K562 (cell line): ENCODE measurements at regions not wholly inside any gene's neighbourhood (a gene's known extent, or its start where the extent isn't known, plus 50 kb on each side); places are given as distances from the start of the nearest gene placed in this dataset.

Experiments
- ATAC-seq: fragments of 200-7000 bp; cut with Tn5 transposase; 3 replicates; pipeline ENCODE4 v1.9.1; 2020; ENCODE audit warnings: moderate library complexity
- BruUV-seq: library from RNA; stranded (reverse); fragments of 400-500 nt; replicated peaks from 2 replicates; lab custom pipeline; 2021; lab: Mats Ljungman, UMichigan
- CTCF ChIA-PET: fragments of 300-600 bp; formaldehyde crosslinking; extraction: SDS; loops from one replicate; lab custom pipeline; 2021; ENCODE audit warnings: low intra/inter-chr PET ratio; lab: Yijun Ruan, JAX
- POLR2A ChIA-PET: fragments of 300-600, 350-650 bp; sonication (Branson Sonifier 250); formaldehyde crosslinking; extraction: SDS; loops from one replicate; lab custom pipeline; 2021; ENCODE audit warnings: antibody characterized with exemption, inconsistent platforms; lab: Yijun Ruan, JAX
- DNase-seq, 4 experiments: peaks; one replicate each; pipeline versions ENCODE4 v3.0.0 to v3.0.0-alpha.2; 2011 to 2018; ENCODE audit warnings: low spot score in 3 of 4, mixed read lengths in 3 of 4; ENCODE audit errors: extremely low read depth in 1 of 4
- FAIRE-seq: peaks from 2 replicates; lab custom pipeline; 2011; peaks lifted over from hg19 to GRCh38; lab: Jason Lieb, UNC
- H2AFZ ChIP-seq: 2 replicates; pipeline ENCODE4 v1.6.0; 2011; ENCODE audit warnings: low read depth, low read length, control low read depth, inconsistent platforms
- H3K27ac ChIP-seq: fragments of 200-600 bp; 3 replicates; pipeline ENCODE4 v1.8.0; 2011; ENCODE audit warnings: low read depth, mild to moderate bottlenecking, control low read depth, inconsistent platforms, low read length, moderate library complexity, mixed read lengths; ENCODE audit errors: extremely low read depth
- H3K27me3 ChIP-seq, 2 experiments: fragments of 300-600 bp in 1 of 2; 2 replicates in 1 of 2; 3 replicates in 1 of 2; pipeline versions ENCODE4 v1.6.0 to v1.8.0; 2011; ENCODE audit warnings: inconsistent platforms in 2 of 2, low read length in 2 of 2, mild to moderate bottlenecking in 1 of 2, mixed read lengths in 1 of 2, moderate library complexity in 1 of 2; ENCODE audit not compliant: control insufficient read depth in 2 of 2, insufficient read depth in 2 of 2
- H3K36me3 ChIP-seq: fragments of 300-600 bp; 3 replicates; pipeline ENCODE4 v1.8.0; 2011; ENCODE audit warnings: mild to moderate bottlenecking, low read length, inconsistent platforms; ENCODE audit not compliant: control insufficient read depth, insufficient read depth
- H3K4me1 ChIP-seq, 2 experiments: fragments of 200-600 bp in 1 of 2; replicated peaks in 1 of 2; 2 replicates in 1 of 2; 3 replicates in 1 of 2; pipeline versions ENCODE4 v1.5.1 to v1.8.0; 2011; ENCODE audit warnings: inconsistent platforms in 2 of 2, low read length in 2 of 2, mild to moderate bottlenecking in 1 of 2, mixed read lengths in 1 of 2, moderate library complexity in 1 of 2; ENCODE audit not compliant: control insufficient read depth in 2 of 2, insufficient read depth in 2 of 2
- H3K4me2 ChIP-seq: 2 replicates; pipeline ENCODE4 v1.6.1; 2011; ENCODE audit warnings: low read length, control low read depth, inconsistent platforms, mixed read lengths; ENCODE audit not compliant: insufficient read depth
- H3K4me3 ChIP-seq: fragments of 200-600 bp; sonication (generic), shearing (Covaris generic); 2 replicates; pipeline ENCODE4 v1.5.1; 2016; ENCODE audit warnings: control low read depth, inconsistent platforms
- H3K79me2 ChIP-seq: fragments of 200-600 bp; 3 replicates; pipeline ENCODE4 v1.8.0; 2011; ENCODE audit warnings: low read length, inconsistent platforms; ENCODE audit not compliant: control insufficient read depth, insufficient read depth
- H3K9ac ChIP-seq, 2 experiments: 2 replicates each; pipeline versions ENCODE4 v1.6.0 to v1.6.1; 2011; ENCODE audit warnings: low read depth in 2 of 2, low read length in 2 of 2, control low read depth in 1 of 2, inconsistent platforms in 1 of 2, mild to moderate bottlenecking in 1 of 2, mixed read lengths in 1 of 2; ENCODE audit not compliant: insufficient read depth in 1 of 2
- H3K9me1 ChIP-seq: one replicate; pipeline ENCODE4 v1.6.0; 2011; ENCODE audit warnings: inconsistent platforms, mild to moderate bottlenecking, low read length, moderate library complexity; ENCODE audit not compliant: control insufficient read depth, insufficient read depth
- H3K9me3 ChIP-seq: replicated peaks from 2 replicates; pipeline ENCODE4 v1.5.1; 2011; ENCODE audit warnings: low read depth, low read length, inconsistent platforms; ENCODE audit not compliant: control insufficient read depth, insufficient read depth
- H4K20me1 ChIP-seq: replicated peaks from 2 replicates; pipeline ENCODE4 v1.6.1; 2011; ENCODE audit warnings: low read length, inconsistent platforms, mixed read lengths; ENCODE audit not compliant: control insufficient read depth, insufficient read depth
- DIDO1 ChIP-seq: fragments of 450-650 bp; IDR thresholded peaks from 2 replicates; pipeline ENCODE4 v1.6.1; 2016; ENCODE audit warnings: low read depth, missing biosample characterization, missing genetic modification characterization
- KAT8 ChIP-seq: fragments of 450-650 bp; IDR thresholded peaks from 2 replicates; pipeline ENCODE4 v1.6.1; 2016; ENCODE audit warnings: low read depth, mild to moderate bottlenecking
- MCM5 ChIP-seq: fragments of 450-650 bp; IDR thresholded peaks from 2 replicates; pipeline ENCODE4 v1.6.1; 2016; ENCODE audit warnings: low read depth
- POLR2G ChIP-seq: fragments of 200-400 bp; formaldehyde crosslinking; IDR thresholded peaks from 2 replicates; pipeline ENCODE4 v1.6.1; 2017; ENCODE audit warnings: low read depth, mild to moderate bottlenecking, antibody characterized with exemption, low read length, moderate library complexity
- SETDB1 ChIP-seq: IDR thresholded peaks from one replicate; pipeline ENCODE4 v1.6.1; 2012; ENCODE audit warnings: low read length, control low read depth, inconsistent platforms
- SREBF1 ChIP-seq: fragments of 150-350 bp; IDR thresholded peaks from 2 replicates; pipeline ENCODE4 v1.6.1; 2014; ENCODE audit warnings: antibody characterized with exemption, low read depth, low read length, borderline replicate concordance
- SUPT5H ChIP-seq: fragments of 450-650 bp; IDR thresholded peaks from 2 replicates; pipeline ENCODE4 v1.6.1; 2016
- TCF3 ChIP-seq: sonication (generic); formaldehyde crosslinking; IDR thresholded peaks from 2 replicates; pipeline ENCODE4 v1.4.0; 2020; ENCODE audit warnings: mild to moderate bottlenecking, missing genetic modification reagents
- TGIF2 ChIP-seq: sonication (generic); formaldehyde crosslinking; IDR thresholded peaks from 2 replicates; pipeline ENCODE4 v1.8.1; 2022; ENCODE audit warnings: mild to moderate bottlenecking, missing genetic modification reagents, moderate library complexity
- ZBED1 ChIP-seq: IDR thresholded peaks from 2 replicates; pipeline ENCODE4 v1.6.1; 2014
- ZNF696 ChIP-seq: fragments of 250-450 bp; sonication (Bioruptor Pico); conservative IDR thresholded peaks from 2 replicates; pipeline ENCODE4 v1.4.0; 2020; ENCODE audit warnings: mild to moderate bottlenecking, moderate library complexity
- WGBS: fragments of 100-300 bp; shearing (Covaris generic); methylation state at CpG from one replicate; pipeline ENCODE4 v1.1.6; 2016; ENCODE audit warnings: low coverage, mixed read lengths; ENCODE audit not compliant: insufficient coverage; ENCODE audit errors: missing lambda C conversion rate; 5-methylcytosine and 5-hydroxymethylcytosine counted together
- in situ Hi-C: fragments of 300-500 bp; cut with MboI; formaldehyde crosslinking; loops from 4 replicates; pipeline ENCODE4 v1.15.0; 2018; ENCODE audit warnings: inconsistent platforms, mixed read lengths
- intact Hi-C: fragments of 100-400 bp; cut with micrococcal nuclease; formaldehyde crosslinking; loops from 2 replicates; pipeline ENCODE4 v1.14.2; 2022
- TF ChIP-seq, protein P1 (sequence below): fragments of 450-650 bp; formaldehyde crosslinking; IDR thresholded peaks from 2 replicates; pipeline ENCODE4 v1.4.0; 2020; ENCODE audit warnings: mild to moderate bottlenecking, moderate library complexity
- TF ChIP-seq, protein P2 (sequence below), 3 experiments: IDR thresholded peaks in 2 of 3; conservative IDR thresholded peaks in 1 of 3; 2 replicates each; pipeline ENCODE4 v1.5.1; 2011 to 2012; ENCODE audit warnings: low read length in 3 of 3, mild to moderate bottlenecking in 3 of 3, control low read depth in 2 of 3, improper control_type of control experiment in 1 of 3, inconsistent platforms in 1 of 3, low read depth in 1 of 3, mixed read lengths in 1 of 3, moderate library complexity in 1 of 3; ENCODE audit not compliant: insufficient read depth in 2 of 3
- TF ChIP-seq, protein P3 (sequence below): fragments of 450-650 bp; IDR thresholded peaks from 2 replicates; pipeline ENCODE4 v1.6.1; 2016
- TF ChIP-seq, protein P4 (sequence below), 2 experiments: fragments of 450-650 bp in 1 of 2; sonication (generic) in 1 of 2; formaldehyde crosslinking; conservative IDR thresholded peaks; 2 replicates each; pipeline versions ENCODE4 v1.4.0 to v1.8.1; 2020 to 2022; ENCODE audit warnings: mild to moderate bottlenecking in 1 of 2, missing genetic modification reagents in 1 of 2

DNA sequence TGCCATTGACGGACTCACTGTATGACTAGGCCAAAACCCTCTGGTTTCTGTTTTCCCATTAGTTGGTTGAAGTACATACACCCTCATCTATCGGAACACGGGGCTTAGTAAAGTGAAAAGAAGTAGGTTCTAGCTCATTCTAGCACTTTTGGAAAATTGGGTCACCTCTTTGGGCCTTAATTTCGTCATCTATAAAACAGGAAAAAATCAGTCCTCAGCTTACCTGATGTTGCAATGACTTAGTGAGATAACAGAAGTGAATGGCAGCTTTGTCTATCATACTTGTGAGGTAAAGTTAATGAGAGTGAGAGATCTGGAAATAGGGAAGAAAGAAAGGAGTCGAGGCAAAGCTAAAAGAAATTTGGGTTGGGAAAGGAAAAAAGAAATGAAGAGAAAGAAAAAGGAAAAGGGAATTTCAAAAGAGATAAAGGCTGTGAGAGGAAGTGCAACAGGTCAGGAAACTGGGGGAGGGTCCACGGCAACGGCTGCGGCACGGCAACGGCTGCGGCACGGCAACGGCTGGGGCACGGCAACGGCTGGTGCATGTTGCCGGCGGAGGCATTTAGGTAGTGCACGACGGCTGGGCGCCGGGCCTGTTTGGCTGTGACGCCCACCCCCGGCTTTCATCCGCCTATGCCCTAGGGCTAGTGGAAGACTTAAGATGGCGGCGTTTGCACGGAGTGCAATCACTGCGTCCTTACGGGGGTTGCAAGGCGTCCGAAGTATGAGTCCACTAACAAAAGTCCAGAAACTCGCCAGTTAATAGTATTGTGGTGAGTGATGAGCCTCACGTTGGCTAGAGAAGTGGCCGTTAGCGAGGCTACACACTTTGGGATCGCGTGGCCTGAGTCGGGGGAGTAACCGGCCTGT is 91.4 kb upstream of the XIST start:
- Histone ChIP-seq H3K79me2 (peaks cover 48% of the 10 kb centered on the region), H2AFZ (peak overlapping the region; percentile 98), H4K20me1 (no peaks in the 10 kb centered on the region), H3K4me3 (peak overlapping the region; percentile 69), H3K27ac (peak overlapping the region; percentile 92), H3K9ac (peak overlapping the region; percentile 90 to 96), H3K4me2 (peak overlapping the region; percentile 94), H3K36me3 (peaks cover 24% of the 10 kb centered on the region; the same call in 2 of the 3 replicates), H3K9me3 (no peaks in the 10 kb centered on the region), H3K27me3 (no peaks in the 10 kb centered on the region), H3K4me1 (no peaks in the 10 kb centered on the region; a peak in 1 of 5 replicates), H3K9me1 (no peaks in the 10 kb centered on the region)
- CTCF ChIA-PET = no interaction called here
- 4% methylated on average over 30 of the region's 39 CpGs for WGBS
- peak; percentile 76 to 92 (median 82) for DNase-seq
- peak; percentile 97 for ATAC-seq
- POLR2A ChIA-PET = interaction anchor here (1.2 kb wide), 1 partner anchor 92 kb away, joined by 3 read pairs; no protein-coding TSS in a partner anchor
- intact Hi-C loops (no loop called here), in situ Hi-C loops (no loop called here)
- BruUV-seq = TSS peak; percentile 95
- FAIRE-seq = peak; percentile 67
- no peak for TF ChIP-seq MCM5
- no peak for TF ChIP-seq SREBF1
- TF ChIP-seq, protein P1, sequence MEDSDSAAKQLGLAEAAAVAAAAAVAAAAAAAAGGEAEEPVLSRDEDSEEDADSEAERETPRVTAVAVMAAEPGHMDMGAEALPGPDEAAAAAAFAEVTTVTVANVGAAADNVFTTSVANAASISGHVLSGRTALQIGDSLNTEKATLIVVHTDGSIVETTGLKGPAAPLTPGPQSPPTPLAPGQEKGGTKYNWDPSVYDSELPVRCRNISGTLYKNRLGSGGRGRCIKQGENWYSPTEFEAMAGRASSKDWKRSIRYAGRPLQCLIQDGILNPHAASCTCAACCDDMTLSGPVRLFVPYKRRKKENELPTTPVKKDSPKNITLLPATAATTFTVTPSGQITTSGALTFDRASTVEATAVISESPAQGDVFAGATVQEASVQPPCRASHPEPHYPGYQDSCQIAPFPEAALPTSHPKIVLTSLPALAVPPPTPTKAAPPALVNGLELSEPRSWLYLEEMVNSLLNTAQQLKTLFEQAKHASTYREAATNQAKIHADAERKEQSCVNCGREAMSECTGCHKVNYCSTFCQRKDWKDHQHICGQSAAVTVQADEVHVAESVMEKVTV (CRISPR knock-in tag) = no peak
- no peak for TF ChIP-seq ZNF696 (CRISPR knock-in tag)
- peak; percentile 86 for TF ChIP-seq SUPT5H
- TF ChIP-seq DIDO1 = peak; percentile 88
- TF ChIP-seq, protein P2, sequence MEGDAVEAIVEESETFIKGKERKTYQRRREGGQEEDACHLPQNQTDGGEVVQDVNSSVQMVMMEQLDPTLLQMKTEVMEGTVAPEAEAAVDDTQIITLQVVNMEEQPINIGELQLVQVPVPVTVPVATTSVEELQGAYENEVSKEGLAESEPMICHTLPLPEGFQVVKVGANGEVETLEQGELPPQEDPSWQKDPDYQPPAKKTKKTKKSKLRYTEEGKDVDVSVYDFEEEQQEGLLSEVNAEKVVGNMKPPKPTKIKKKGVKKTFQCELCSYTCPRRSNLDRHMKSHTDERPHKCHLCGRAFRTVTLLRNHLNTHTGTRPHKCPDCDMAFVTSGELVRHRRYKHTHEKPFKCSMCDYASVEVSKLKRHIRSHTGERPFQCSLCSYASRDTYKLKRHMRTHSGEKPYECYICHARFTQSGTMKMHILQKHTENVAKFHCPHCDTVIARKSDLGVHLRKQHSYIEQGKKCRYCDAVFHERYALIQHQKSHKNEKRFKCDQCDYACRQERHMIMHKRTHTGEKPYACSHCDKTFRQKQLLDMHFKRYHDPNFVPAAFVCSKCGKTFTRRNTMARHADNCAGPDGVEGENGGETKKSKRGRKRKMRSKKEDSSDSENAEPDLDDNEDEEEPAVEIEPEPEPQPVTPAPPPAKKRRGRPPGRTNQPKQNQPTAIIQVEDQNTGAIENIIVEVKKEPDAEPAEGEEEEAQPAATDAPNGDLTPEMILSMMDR (IDR thresholded peaks at IDR 0.05 in 2 of 3, conservative IDR thresholded peaks at IDR 0.05 in 1 of 3; ENCODE audit: insufficient read depth in 2 of 3, low read depth in 1 of 3, low read length in 3 of 3) = no peak
- peak; percentile 57; the same call in 1 of the 2 replicates for TF ChIP-seq KAT8
- TF ChIP-seq SETDB1 = no peak
- peak; percentile 85 for TF ChIP-seq POLR2G
- TF ChIP-seq TCF3 (CRISPR knock-in tag) = no peak; the same call in 1 of the 2 replicates
- no peak for TF ChIP-seq ZBED1
- no peak for TF ChIP-seq TGIF2 (CRISPR knock-in tag)
- TF ChIP-seq, protein P3, sequence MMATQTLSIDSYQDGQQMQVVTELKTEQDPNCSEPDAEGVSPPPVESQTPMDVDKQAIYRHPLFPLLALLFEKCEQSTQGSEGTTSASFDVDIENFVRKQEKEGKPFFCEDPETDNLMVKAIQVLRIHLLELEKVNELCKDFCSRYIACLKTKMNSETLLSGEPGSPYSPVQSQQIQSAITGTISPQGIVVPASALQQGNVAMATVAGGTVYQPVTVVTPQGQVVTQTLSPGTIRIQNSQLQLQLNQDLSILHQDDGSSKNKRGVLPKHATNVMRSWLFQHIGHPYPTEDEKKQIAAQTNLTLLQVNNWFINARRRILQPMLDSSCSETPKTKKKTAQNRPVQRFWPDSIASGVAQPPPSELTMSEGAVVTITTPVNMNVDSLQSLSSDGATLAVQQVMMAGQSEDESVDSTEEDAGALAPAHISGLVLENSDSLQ = peak; percentile 84
- TF ChIP-seq, protein P4, sequence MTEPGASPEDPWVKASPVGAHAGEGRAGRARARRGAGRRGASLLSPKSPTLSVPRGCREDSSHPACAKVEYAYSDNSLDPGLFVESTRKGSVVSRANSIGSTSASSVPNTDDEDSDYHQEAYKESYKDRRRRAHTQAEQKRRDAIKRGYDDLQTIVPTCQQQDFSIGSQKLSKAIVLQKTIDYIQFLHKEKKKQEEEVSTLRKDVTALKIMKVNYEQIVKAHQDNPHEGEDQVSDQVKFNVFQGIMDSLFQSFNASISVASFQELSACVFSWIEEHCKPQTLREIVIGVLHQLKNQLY (CRISPR knock-in tag; conservative IDR thresholded peaks at IDR 0.05) = no peak
